ENCODE measurements at regions not wholly inside any gene's neighbourhood (a gene's known extent, or its start where the extent isn't known, plus 50 kb on each side); places are given as distances from the start of the nearest gene placed in this dataset.

GRCh38 chr2:19416083-19416482 lies 57.7 kb upstream of the OSR1 start:
- no peak for ATAC-seq (ENCODE audit: low read depth)

GRCh38 chr2:19409046-19409445 lies 50.6 kb upstream of the OSR1 start:
- ATAC-seq (ENCODE audit: low read depth), result no peak
- DNase-seq (ENCODE audit: low spot score), result no peak
- Histone ChIP-seq H3K4me3 (ENCODE audit: severe bottlenecking) (no peak overlapping the region), H3K36me3 (ENCODE audit: low read depth) (no peaks in the 10 kb centered on the region), H3K27ac (ENCODE audit: poor library complexity, severe bottlenecking) (no peak overlapping the region), H3K27me3 (ENCODE audit: insufficient read depth, poor library complexity, severe bottlenecking) (no peaks in the 10 kb centered on the region), H3K9me3 (ENCODE audit: severe bottlenecking) (no peaks in the 10 kb centered on the region), H3K4me1 (ENCODE audit: insufficient read depth, poor library complexity, severe bottlenecking) (no peaks in the 10 kb centered on the region)
- TF ChIP-seq CTCF (IDR thresholded peaks at IDR 0.05; ENCODE audit: poor library complexity, severe bottlenecking), result no peak

More at GRCh38 chr2:19416083-19416482, 57.7 kb upstream of the OSR1 start:
- Histone ChIP-seq H3K36me3 (ENCODE audit: low read depth) (no peaks in the 10 kb centered on the region), H3K27me3 (ENCODE audit: insufficient read depth, poor library complexity, severe bottlenecking) (no peaks in the 10 kb centered on the region), H3K4me3 (ENCODE audit: severe bottlenecking) (no peak overlapping the region), H3K27ac (ENCODE audit: poor library complexity, severe bottlenecking) (no peak overlapping the region), H3K4me1 (ENCODE audit: insufficient read depth, poor library complexity, severe bottlenecking) (no peaks in the 10 kb centered on the region), H3K9me3 (ENCODE audit: severe bottlenecking) (no peaks in the 10 kb centered on the region)
- no peak for TF ChIP-seq CTCF (IDR thresholded peaks at IDR 0.05; ENCODE audit: poor library complexity, severe bottlenecking)
- DNase-seq (ENCODE audit: low spot score), result no peak

GRCh38 chr2:19408592-19408991 lies 50.2 kb upstream of the OSR1 start:
- H3K4me3 ChIP-seq (ENCODE audit: severe bottlenecking), result no peak overlapping the region
- H3K27me3 ChIP-seq (ENCODE audit: insufficient read depth, poor library complexity, severe bottlenecking), result no peaks in the 10 kb centered on the region
- no peak for ATAC-seq (ENCODE audit: low read depth)
- TF ChIP-seq CTCF (IDR thresholded peaks at IDR 0.05; ENCODE audit: poor library complexity, severe bottlenecking), result no peak
- no peak for DNase-seq (ENCODE audit: low spot score)
- H3K4me1 ChIP-seq (ENCODE audit: insufficient read depth, poor library complexity, severe bottlenecking), result no peaks in the 10 kb centered on the region
- H3K36me3 ChIP-seq (ENCODE audit: low read depth), result no peaks in the 10 kb centered on the region
- H3K27ac ChIP-seq (ENCODE audit: poor library complexity, severe bottlenecking), result no peak overlapping the region
- H3K9me3 ChIP-seq (ENCODE audit: severe bottlenecking), result no peaks in the 10 kb centered on the region

Measured in RWPE2 (cell line).